Thymus (tissue), 11 donors: ENCODE measurements at regions not wholly inside any gene's neighbourhood (a gene's known extent, or its start where the extent isn't known, plus 50 kb on each side); places are given as distances from the start of the nearest gene placed in this dataset.
A peak's percentile ranks its signal among the peaks of the same experiment; 100 is the strongest.

Source experiments
- DNase-seq, 9 donors: peaks; one replicate each; pipeline ENCODE4 v3.0.0-alpha.2; 2013; ENCODE audit warnings: low spot score in 9 of 9, low read depth in 6 of 9, missing footprints in 1 of 9
- H3K27ac ChIP-seq, 2 donors: one replicate each; pipeline ENCODE4 v1.5.1; 2013; ENCODE audit warnings: control low read depth in 1 of 2, low read depth in 1 of 2, low read length in 1 of 2, mild to moderate bottlenecking in 1 of 2, moderate library complexity in 1 of 2
- H3K27me3 ChIP-seq, 2 donors: one replicate each; pipeline ENCODE4 v1.5.1; 2013; ENCODE audit warnings: low read length in 1 of 2; ENCODE audit not compliant: control insufficient read depth in 2 of 2, insufficient read depth in 1 of 2
- H3K36me3 ChIP-seq, 2 donors: one replicate each; pipeline ENCODE4 v1.5.1; 2013; ENCODE audit warnings: low read length in 1 of 2, mild to moderate bottlenecking in 1 of 2, moderate library complexity in 1 of 2; ENCODE audit not compliant: control insufficient read depth in 2 of 2, insufficient read depth in 2 of 2
- H3K4me1 ChIP-seq, 2 donors: one replicate each; pipeline ENCODE4 v1.5.1; 2013; ENCODE audit warnings: low read length in 2 of 2; ENCODE audit not compliant: control insufficient read depth in 2 of 2, insufficient read depth in 2 of 2
- H3K4me3 ChIP-seq, 2 donors: one replicate each; pipeline ENCODE4 v1.5.1; 2013; ENCODE audit warnings: low read length in 2 of 2, control low read depth in 1 of 2, mild to moderate bottlenecking in 1 of 2
- H3K9me3 ChIP-seq, 2 donors: one replicate each; pipeline ENCODE4 v1.5.1; 2013; ENCODE audit warnings: low read length in 1 of 2, mild to moderate bottlenecking in 1 of 2; ENCODE audit not compliant: control insufficient read depth in 2 of 2, insufficient read depth in 1 of 2
- WGBS: extraction: QIAGEN DNeasy Blood & Tissue Kit; methylation state at CpG from one replicate; pipeline ENCODE4 v1.1.7; 2013; 5-methylcytosine and 5-hydroxymethylcytosine counted together
- donor health status: healthy.

- 96% methylated on average over 6 of the region's 6 CpGs for WGBS
- no peaks in the 10 kb centered on the region for H3K36me3 ChIP-seq
- no peaks in the 10 kb centered on the region for H3K27me3 ChIP-seq
- no peak overlapping the region for H3K4me3 ChIP-seq
- no peaks in the 10 kb centered on the region for H3K9me3 ChIP-seq
- H3K4me1 ChIP-seq = no peaks in the 10 kb centered on the region
- no peak overlapping the region for H3K27ac ChIP-seq
- no peak for DNase-seq
These were observed 138.9 kb upstream of the DHRS4 start for GRCh38 chr14:23814527-23815256.

GRCh38 chr14:23816371-23816770 lies 137.2 kb upstream of the DHRS4 start:
- Histone ChIP-seq H3K27ac (no peak overlapping the region), H3K4me1 (no peaks in the 10 kb centered on the region), H3K9me3 (no peaks in the 10 kb centered on the region), H3K4me3 (no peak overlapping the region), H3K36me3 (no peaks in the 10 kb centered on the region), H3K27me3 (no peaks in the 10 kb centered on the region)
- WGBS = 97% methylated on average over 5 of the region's 5 CpGs
- no peak for DNase-seq

- DNase-seq = no peak
- Histone ChIP-seq H3K9me3 (no peaks in the 10 kb centered on the region), H3K4me3 (no peak overlapping the region), H3K27me3 (no peaks in the 10 kb centered on the region), H3K27ac (no peak overlapping the region), H3K36me3 (no peaks in the 10 kb centered on the region), H3K4me1 (no peaks in the 10 kb centered on the region)
- WGBS = 71% methylated on average over 4 of the region's 4 CpGs
These were observed 136.3 kb upstream of the DHRS4 start for GRCh38 chr14:23817164-23817767.

GRCh38 chr14:23827100-23827892 lies 126.3 kb upstream of the DHRS4 start:
- H3K9me3 ChIP-seq = no peaks in the 10 kb centered on the region
- no peaks in the 10 kb centered on the region for H3K27me3 ChIP-seq
- peaks cover 0 to 2% of the 10 kb centered on the region in 2 donors for H3K4me1 ChIP-seq
- H3K4me3 ChIP-seq = no peak overlapping the region
- H3K36me3 ChIP-seq = no peaks in the 10 kb centered on the region
- WGBS = 92% methylated on average over 13 of the region's 13 CpGs
- no peak for DNase-seq
- H3K27ac ChIP-seq = no peak overlapping the region

GRCh38 chr14:23828001-23828400 lies 125.6 kb upstream of the DHRS4 start:
- Histone ChIP-seq H3K4me1 (peaks cover 0 to 2% of the 10 kb centered on the region in 2 donors), H3K4me3 (no peak overlapping the region), H3K36me3 (no peaks in the 10 kb centered on the region), H3K27me3 (no peaks in the 10 kb centered on the region), H3K9me3 (no peaks in the 10 kb centered on the region), H3K27ac (no peak overlapping the region)
- 88% methylated on average over 4 of the region's 4 CpGs for WGBS
- no peak for DNase-seq

- Histone ChIP-seq H3K27me3 (no peaks in the 10 kb centered on the region), H3K36me3 (no peaks in the 10 kb centered on the region), H3K9me3 (no peaks in the 10 kb centered on the region), H3K4me1 (peaks cover 0 to 2% of the 10 kb centered on the region in 2 donors), H3K27ac (no peak overlapping the region), H3K4me3 (no peak overlapping the region)
- DNase-seq = no peak
- 70% methylated on average over 1 of the region's 1 CpG for WGBS
These were observed 125.0 kb upstream of the DHRS4 start for GRCh38 chr14:23828616-23829015.

GRCh38 chr14:23829736-23830471 lies 123.7 kb upstream of the DHRS4 start:
- Histone ChIP-seq H3K27me3 (no peaks in the 10 kb centered on the region), H3K27ac (no peak overlapping the region), H3K4me3 (no peak overlapping the region), H3K4me1 (peaks cover 0 to 2% of the 10 kb centered on the region in 2 donors), H3K36me3 (no peaks in the 10 kb centered on the region), H3K9me3 (no peaks in the 10 kb centered on the region)
- 94% methylated on average over 2 of the region's 2 CpGs for WGBS
- no peak for DNase-seq

GRCh38 chr14:23831596-23831995 lies 122.0 kb upstream of the DHRS4 start:
- 8% methylated on average over 3 of the region's 3 CpGs for WGBS
- Histone ChIP-seq H3K27me3 (no peaks in the 10 kb centered on the region), H3K4me3 (no peak overlapping the region), H3K36me3 (no peaks in the 10 kb centered on the region), H3K4me1 (peaks cover 0 to 2% of the 10 kb centered on the region in 2 donors), H3K27ac (no peak overlapping the region), H3K9me3 (no peaks in the 10 kb centered on the region)
- peak in 3 of 9 donors; percentile 0 to 38 (median 2) for DNase-seq
